NOMO-1 treated with dmso at 0.1 percent for 144 hours (cell line): ENCODE measurements at regions not wholly inside any gene's neighbourhood (a gene's known extent, or its start where the extent isn't known, plus 50 kb on each side); places are given as distances from the start of the nearest gene placed in this dataset.
"Not testable (repeated sequence)": the region's sequence is repeated elsewhere in the genome, so short reads cannot be mapped to it uniquely, and the experiment has no call there.

Source experiments
- DNase-seq: peaks from one replicate; lab custom pipeline; 2025; ENCODE audit not compliant: unreplicated experiment; lab: John Stamatoyannopoulos, UW

GRCh38 chr2:192410319-192410718, 215.6 kb upstream of the TMEFF2 start:
- DNase-seq: no peak

- no peak for DNase-seq
Measured at GRCh38 chr2:192407692-192408091, 213.0 kb upstream of the TMEFF2 start.

- no peak for DNase-seq
Measured at GRCh38 chr2:192398236-192398635, 203.5 kb upstream of the TMEFF2 start.

GRCh38 chr2:192394605-192395004, 199.9 kb upstream of the TMEFF2 start:
- DNase-seq: no peak

GRCh38 chr2:192391041-192391440, 196.3 kb upstream of the TMEFF2 start:
- DNase-seq: no peak

GRCh38 chr2:192390401-192390800, 195.7 kb upstream of the TMEFF2 start:
- no peak for DNase-seq

- not testable (repeated sequence) for DNase-seq
Measured at GRCh38 chr2:192384191-192384590, 189.5 kb upstream of the TMEFF2 start.

- no peak for DNase-seq
Measured at GRCh38 chr2:192381082-192381481, 186.3 kb upstream of the TMEFF2 start.

- no peak for DNase-seq
Measured at GRCh38 chr2:192379736-192380135, 185.0 kb upstream of the TMEFF2 start.

- DNase-seq: no peak
Measured at GRCh38 chr2:192377173-192377572, 182.4 kb upstream of the TMEFF2 start.

GRCh38 chr2:192373754-192374153, 179.0 kb upstream of the TMEFF2 start:
- no peak for DNase-seq

- no peak for DNase-seq
Measured at GRCh38 chr2:192373221-192373620, 178.5 kb upstream of the TMEFF2 start.

GRCh38 chr2:192369969-192370368, 175.2 kb upstream of the TMEFF2 start:
- DNase-seq: no peak

- DNase-seq: no peak
Measured at GRCh38 chr2:192357217-192357616, 162.5 kb upstream of the TMEFF2 start.

GRCh38 chr2:192354512-192355244, 159.9 kb upstream of the TMEFF2 start:
- no peak for DNase-seq

- no peak for DNase-seq
Measured at GRCh38 chr2:192347542-192347941, 152.8 kb upstream of the TMEFF2 start.

GRCh38 chr2:192345287-192345686, 150.6 kb upstream of the TMEFF2 start:
- DNase-seq: no peak

GRCh38 chr2:192333642-192334041, 138.9 kb upstream of the TMEFF2 start:
- DNase-seq: no peak

GRCh38 chr2:192328297-192328696, 133.6 kb upstream of the TMEFF2 start:
- no peak for DNase-seq

GRCh38 chr2:192327576-192327975, 132.8 kb upstream of the TMEFF2 start:
- no peak for DNase-seq

GRCh38 chr2:192315543-192315942, 120.8 kb upstream of the TMEFF2 start:
- no peak for DNase-seq

- no peak for DNase-seq
Measured at GRCh38 chr2:192314800-192315481, 120.2 kb upstream of the TMEFF2 start.

- no peak for DNase-seq
Measured at GRCh38 chr2:192313773-192314172, 119.0 kb upstream of the TMEFF2 start.
